Spleen (tissue), 7 donors: ENCODE measurements at regions not wholly inside any gene's neighbourhood (a gene's known extent, or its start where the extent isn't known, plus 50 kb on each side); places are given as distances from the start of the nearest gene placed in this dataset.

ENCODE experiments used
- CTCF ChIP-seq, 11 experiments: fragments of 200-600 bp in 7 of 11; fragments of 450-650 bp in 4 of 11; sonication (generic) in 4 of 11; IDR thresholded peaks in 8 of 11; conservative IDR thresholded peaks in 3 of 11; 1 replicate in 7 of 11; 2 replicates in 4 of 11; pipeline versions ENCODE4 v1.4.0 to v1.8.0; 2016 to 2021; ENCODE audit warnings: antibody characterized with exemption in 11 of 11, inconsistent platforms in 4 of 11, mild to moderate bottlenecking in 1 of 11
- POLR2A ChIP-seq, 3 donors: fragments of 450-650 bp; IDR thresholded peaks; one replicate each; pipeline ENCODE4 v1.5.1; 2017; ENCODE audit warnings: antibody characterized with exemption in 3 of 3, mild to moderate bottlenecking in 1 of 3
- donor health status: DM: no; HTN: no; CAD: no; lungs with moderate emphysema.
- donor health status: DM: no; HTN: no; CAD: no.
- donor health status: DM: no; HTN: no; CAD: no.

- no peak for TF ChIP-seq CTCF (IDR thresholded peaks at IDR 0.05 in 8 of 11, conservative IDR thresholded peaks at IDR 0.05 in 3 of 11)
- no peak for TF ChIP-seq POLR2A (IDR thresholded peaks at IDR 0.05)
Measured at GRCh38 chr12:59911516-59911915, 315.7 kb downstream of the SLC16A7 start.
